ENCODE measurements at regions not wholly inside any gene's neighbourhood (a gene's known extent, or its start where the extent isn't known, plus 50 kb on each side); places are given as distances from the start of the nearest gene placed in this dataset.

DNA sequence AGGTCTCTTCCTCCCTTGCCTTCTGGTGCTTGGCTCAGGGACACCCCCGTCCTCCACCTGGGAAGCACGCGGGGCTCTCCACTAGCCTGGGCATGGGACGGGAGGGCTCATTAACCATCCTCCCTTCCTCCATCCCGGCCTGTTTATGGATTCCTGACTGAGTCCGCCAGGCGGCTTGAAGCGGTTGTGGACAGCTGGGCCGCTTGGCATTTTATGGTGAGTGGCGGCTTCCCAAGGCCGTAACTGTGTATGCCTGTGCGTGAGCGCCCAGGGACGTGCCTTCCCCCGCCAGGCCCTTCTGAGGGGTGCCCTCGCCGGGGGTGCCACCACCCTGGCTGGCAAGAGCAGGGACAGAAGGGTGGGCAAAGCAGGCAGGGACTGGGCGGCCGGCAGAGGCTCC lies 202.8 kb downstream of the URI1 start:
- TF ChIP-seq, protein P1, sequence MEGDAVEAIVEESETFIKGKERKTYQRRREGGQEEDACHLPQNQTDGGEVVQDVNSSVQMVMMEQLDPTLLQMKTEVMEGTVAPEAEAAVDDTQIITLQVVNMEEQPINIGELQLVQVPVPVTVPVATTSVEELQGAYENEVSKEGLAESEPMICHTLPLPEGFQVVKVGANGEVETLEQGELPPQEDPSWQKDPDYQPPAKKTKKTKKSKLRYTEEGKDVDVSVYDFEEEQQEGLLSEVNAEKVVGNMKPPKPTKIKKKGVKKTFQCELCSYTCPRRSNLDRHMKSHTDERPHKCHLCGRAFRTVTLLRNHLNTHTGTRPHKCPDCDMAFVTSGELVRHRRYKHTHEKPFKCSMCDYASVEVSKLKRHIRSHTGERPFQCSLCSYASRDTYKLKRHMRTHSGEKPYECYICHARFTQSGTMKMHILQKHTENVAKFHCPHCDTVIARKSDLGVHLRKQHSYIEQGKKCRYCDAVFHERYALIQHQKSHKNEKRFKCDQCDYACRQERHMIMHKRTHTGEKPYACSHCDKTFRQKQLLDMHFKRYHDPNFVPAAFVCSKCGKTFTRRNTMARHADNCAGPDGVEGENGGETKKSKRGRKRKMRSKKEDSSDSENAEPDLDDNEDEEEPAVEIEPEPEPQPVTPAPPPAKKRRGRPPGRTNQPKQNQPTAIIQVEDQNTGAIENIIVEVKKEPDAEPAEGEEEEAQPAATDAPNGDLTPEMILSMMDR (IDR thresholded peaks at IDR 0.05), result no peak
- TF ChIP-seq POLR2A (IDR thresholded peaks at IDR 0.05), result no peak

Measured in heart left ventricle (tissue), 13 donors.